Chondrocyte (in vitro differentiated cells): ENCODE measurements at regions not wholly inside any gene's neighbourhood (a gene's known extent, or its start where the extent isn't known, plus 50 kb on each side); places are given as distances from the start of the nearest gene placed in this dataset.
"Not testable (repeated sequence)": the region's sequence is repeated elsewhere in the genome, so short reads cannot be mapped to it uniquely, and the experiment has no call there.

ENCODE experiments used
- DNase-seq: peaks from one replicate; pipeline ENCODE4 v3.0.0; 2021; ENCODE audit warnings: mixed read lengths, low spot score
- H3K27ac Mint-ChIP-seq: one replicate; pipeline ENCODE4 v1.8.0; 2021; ENCODE audit warnings: mild to moderate bottlenecking, moderate library complexity, mixed read lengths; ENCODE audit not compliant: unreplicated experiment
- H3K27me3 Mint-ChIP-seq: 2 replicates; pipeline ENCODE4 v1.8.0; 2021; ENCODE audit warnings: low read depth, mixed read lengths
- H3K36me3 Mint-ChIP-seq: 2 replicates; pipeline ENCODE4 v1.8.0; 2021; ENCODE audit warnings: low read depth, mixed read lengths
- H3K4me1 Mint-ChIP-seq: 2 replicates; pipeline ENCODE4 v1.8.0; 2021; ENCODE audit warnings: low read depth, mild to moderate bottlenecking, mixed read lengths
- H3K4me3 Mint-ChIP-seq: one replicate; pipeline ENCODE4 v1.8.0; 2021; ENCODE audit warnings: mild to moderate bottlenecking, moderate library complexity, mixed read lengths; ENCODE audit not compliant: unreplicated experiment
- H3K9me3 Mint-ChIP-seq: 2 replicates; pipeline ENCODE4 v1.8.0; 2021; ENCODE audit warnings: low read depth, mixed read lengths
- CTCF ChIP-seq: fragments of 200-600 bp; sonication (generic); IDR thresholded peaks from 2 replicates; pipeline ENCODE4 v1.5.0; 2021; ENCODE audit warnings: antibody characterized with exemption, mild to moderate bottlenecking, moderate library complexity

GRCh38 chr15:39515765-39516164 lies 65.1 kb upstream of the THBS1 start:
- Mint-ChIP-seq H3K4me1 (peaks cover 22% of the 10 kb centered on the region), H3K27me3 (no peaks in the 10 kb centered on the region), H3K9me3 (peaks cover 6% of the 10 kb centered on the region), H3K27ac (no peak overlapping the region), H3K36me3 (no peaks in the 10 kb centered on the region), H3K4me3 (no peak overlapping the region)
- DNase-seq = no peak
- TF ChIP-seq CTCF = no peak

GRCh38 chr15:39517122-39517855 lies 63.6 kb upstream of the THBS1 start:
- Mint-ChIP-seq H3K36me3 (no peaks in the 10 kb centered on the region), H3K4me3 (no peak overlapping the region), H3K27ac (no peak overlapping the region), H3K9me3 (peaks cover 6% of the 10 kb centered on the region), H3K4me1 (peaks cover 7% of the 10 kb centered on the region), H3K27me3 (no peaks in the 10 kb centered on the region)
- no peak for DNase-seq
- no peak for TF ChIP-seq CTCF

GRCh38 chr15:39523968-39524367 lies 56.9 kb upstream of the THBS1 start:
- H3K4me3 Mint-ChIP-seq, H3K36me3 Mint-ChIP-seq, H3K27ac Mint-ChIP-seq: not testable (repeated sequence)

GRCh38 chr15:39529457-39529856 lies 51.4 kb upstream of the THBS1 start:
- DNase-seq = no peak
- no peaks in the 10 kb centered on the region for H3K36me3 Mint-ChIP-seq
- no peak overlapping the region for H3K27ac Mint-ChIP-seq
- no peak for TF ChIP-seq CTCF
- no peaks in the 10 kb centered on the region for H3K9me3 Mint-ChIP-seq
- no peak overlapping the region for H3K4me3 Mint-ChIP-seq
- no peaks in the 10 kb centered on the region for H3K4me1 Mint-ChIP-seq
- no peaks in the 10 kb centered on the region for H3K27me3 Mint-ChIP-seq

More at GRCh38 chr15:39523968-39524367, 56.9 kb upstream of the THBS1 start:
- H3K9me3 Mint-ChIP-seq, H3K4me1 Mint-ChIP-seq, H3K27me3 Mint-ChIP-seq, DNase-seq: not testable (repeated sequence)

- Mint-ChIP-seq H3K4me1 (no peaks in the 10 kb centered on the region), H3K4me3 (no peak overlapping the region), H3K27me3 (no peaks in the 10 kb centered on the region)
Measured at GRCh38 chr15:39530480-39531342, 50.2 kb upstream of the THBS1 start.

More at GRCh38 chr15:39530480-39531342, 50.2 kb upstream of the THBS1 start:
- DNase-seq = no peak
- no peak for TF ChIP-seq CTCF
- no peaks in the 10 kb centered on the region for H3K9me3 Mint-ChIP-seq
- no peak overlapping the region for H3K27ac Mint-ChIP-seq
- no peaks in the 10 kb centered on the region for H3K36me3 Mint-ChIP-seq
